GM18508 (cell line): ENCODE measurements at regions not wholly inside any gene's neighbourhood (a gene's known extent, or its start where the extent isn't known, plus 50 kb on each side); places are given as distances from the start of the nearest gene placed in this dataset.
"Not testable (repeated sequence)": the region's sequence is repeated elsewhere in the genome, so short reads cannot be mapped to it uniquely, and the experiment has no call there.

Experiments
- ATAC-seq: cut with Tn5 transposase; IDR thresholded peaks from one replicate; pipeline ENCODE4 v1.9.1; 2021; ENCODE audit warnings: moderate number of reproducible peaks; ENCODE audit not compliant: insufficient read depth, unreplicated experiment

- ATAC-seq, result peak; percentile 48
Measured at GRCh38 chr13:69287050-69287698, 820.5 kb upstream of the ATXN8OS start.

GRCh38 chr13:69283837-69284236 lies 823.8 kb upstream of the ATXN8OS start:
- ATAC-seq, result no peak

GRCh38 chr13:69283301-69283700 lies 824.3 kb upstream of the ATXN8OS start:
- no peak for ATAC-seq

- ATAC-seq, result no peak
Measured at GRCh38 chr13:69280399-69280798, 827.2 kb upstream of the ATXN8OS start.

- no peak for ATAC-seq
Measured at GRCh38 chr13:69279213-69279612, 828.4 kb upstream of the ATXN8OS start.

GRCh38 chr13:69274231-69274630 lies 833.4 kb upstream of the ATXN8OS start:
- no peak for ATAC-seq

- no peak for ATAC-seq
Measured at GRCh38 chr13:69264362-69265334, 843.0 kb upstream of the ATXN8OS start.

- ATAC-seq, result no peak
Measured at GRCh38 chr13:69243366-69243765, 864.3 kb upstream of the ATXN8OS start.

- no peak for ATAC-seq
Measured at GRCh38 chr13:69234171-69234570, 873.5 kb upstream of the ATXN8OS start.

- ATAC-seq, result no peak
Measured at GRCh38 chr13:69226427-69226826, 881.2 kb upstream of the ATXN8OS start.

GRCh38 chr13:69221633-69222498 lies 885.8 kb upstream of the ATXN8OS start:
- ATAC-seq, result not testable (repeated sequence)

GRCh38 chr13:69213396-69213795 lies 894.2 kb upstream of the ATXN8OS start:
- ATAC-seq, result no peak

GRCh38 chr13:69204620-69205019 lies 903.0 kb upstream of the ATXN8OS start:
- ATAC-seq, result no peak

GRCh38 chr13:69202996-69203395 lies 904.6 kb upstream of the ATXN8OS start:
- ATAC-seq, result no peak

- ATAC-seq, result no peak
Measured at GRCh38 chr13:69199664-69200063, 908.0 kb upstream of the ATXN8OS start.

- ATAC-seq, result no peak
Measured at GRCh38 chr13:69198706-69199105, 908.9 kb upstream of the ATXN8OS start.

- ATAC-seq, result no peak
Measured at GRCh38 chr13:69194130-69194529, 913.5 kb upstream of the ATXN8OS start.

- no peak for ATAC-seq
Measured at GRCh38 chr13:69180034-69180433, 927.6 kb upstream of the ATXN8OS start.

- ATAC-seq, result no peak
Measured at GRCh38 chr13:69178000-69178399, 929.6 kb upstream of the ATXN8OS start.

- ATAC-seq, result no peak
Measured at GRCh38 chr13:69168436-69168835, 939.2 kb upstream of the ATXN8OS start.

- no peak for ATAC-seq
Measured at GRCh38 chr13:69155136-69155535, 952.5 kb upstream of the ATXN8OS start.
